K562 (cell line): ENCODE measurements at regions not wholly inside any gene's neighbourhood (a gene's known extent, or its start where the extent isn't known, plus 50 kb on each side); places are given as distances from the start of the nearest gene placed in this dataset.

Source experiments
- CBX3 ChIP-seq, 2 experiments: IDR thresholded peaks; 1 replicate in 1 of 2; 2 replicates in 1 of 2; pipeline ENCODE4 v1.6.1; 2012; ENCODE audit warnings: inconsistent platforms in 2 of 2, low read length in 2 of 2, borderline replicate concordance in 1 of 2, control low read depth in 1 of 2
- CGGBP1 ChIP-seq: fragments of 250-450 bp; sonication (Bioruptor Pico); IDR thresholded peaks from 2 replicates; pipeline ENCODE4 v1.9.0; 2021; ENCODE audit warnings: mild to moderate bottlenecking
- ELK3 ChIP-seq: fragments of 450-650 bp; formaldehyde crosslinking; IDR thresholded peaks from 2 replicates; pipeline ENCODE4 v1.4.0; 2020; ENCODE audit warnings: mild to moderate bottlenecking
- IRF1 ChIP-seq: sonication (generic); formaldehyde crosslinking; IDR thresholded peaks from 2 replicates; pipeline ENCODE4 v1.8.0; 2022; ENCODE audit warnings: missing genetic modification reagents, mild to moderate bottlenecking, borderline replicate concordance
- IRF9 ChIP-seq: fragments of 450-650 bp; IDR thresholded peaks from 2 replicates; pipeline ENCODE4 v1.6.1; 2016; ENCODE audit warnings: missing biosample characterization, missing genetic modification characterization
- KAT7 ChIP-seq: sonication (generic); formaldehyde crosslinking; IDR thresholded peaks from 2 replicates; pipeline ENCODE4 v1.8.0; 2022; ENCODE audit warnings: missing genetic modification reagents, mild to moderate bottlenecking, borderline replicate concordance
- NBN ChIP-seq: fragments of 450-650 bp; IDR thresholded peaks from 2 replicates; pipeline ENCODE4 v1.6.1; 2016; ENCODE audit warnings: low read depth, mild to moderate bottlenecking
- POLR3A ChIP-seq: IDR thresholded peaks from 2 replicates; pipeline ENCODE4 v1.6.1; 2011; ENCODE audit warnings: borderline replicate concordance, mild to moderate bottlenecking, moderate library complexity; ENCODE audit not compliant: insufficient read length, insufficient read depth; ENCODE audit errors: extremely low read depth
- PRDM10 ChIP-seq: fragments of 450-650 bp; IDR thresholded peaks from 2 replicates; pipeline ENCODE4 v1.6.1; 2018; ENCODE audit not compliant: partially characterized antibody
- ZBTB8A ChIP-seq: fragments of 450-650 bp; IDR thresholded peaks from 2 replicates; pipeline ENCODE4 v1.6.1; 2018; ENCODE audit warnings: mild to moderate bottlenecking, moderate library complexity; ENCODE audit not compliant: partially characterized antibody
- ZHX1 ChIP-seq: fragments of 150-350 bp; conservative IDR thresholded peaks from 2 replicates; pipeline ENCODE4 v1.6.1; 2014; ENCODE audit warnings: low read length
- ZNF12 ChIP-seq: sonication (generic); formaldehyde crosslinking; IDR thresholded peaks from 2 replicates; pipeline ENCODE4 v1.4.0; 2020; ENCODE audit warnings: mild to moderate bottlenecking, missing genetic modification reagents
- ZNF740 ChIP-seq, 3 experiments: fragments of 200-800 bp in 1 of 3; sonication (Bioruptor generic) in 1 of 3; sonication (generic) in 1 of 3; formaldehyde crosslinking in 1 of 3; IDR thresholded peaks; 2 replicates each; pipeline versions ENCODE4 v1.6.1 to v1.8.0; 2016 to 2022; ENCODE audit warnings: mild to moderate bottlenecking in 2 of 3, missing compliant biosample characterization in 2 of 3, missing genetic modification characterization in 2 of 3, missing genetic modification reagents in 1 of 3

GRCh38 chr5:175796536-175797499 is 74.6 kb upstream of the CPLX2 start (continued):
- TF ChIP-seq ZHX1 (no peak), PRDM10 (no peak), IRF9 (no peak), ELK3 (CRISPR knock-in tag) (no peak), ZNF12 (CRISPR knock-in tag) (peak; percentile 91), CBX3 (IDR thresholded peaks at IDR 0.05; ENCODE audit: borderline replicate concordance in 1 of 2, low read length in 2 of 2) (peak in 1 of 2 experiments; percentile 71; a peak in 1 of 3 replicates), CGGBP1 (CRISPR knock-in tag) (peak; percentile 74; the same call in 1 of the 2 replicates), POLR3A (no peak), ZNF740 (CRISPR knock-in tag; IDR thresholded peaks at IDR 0.05) (peak; percentile 81), ZNF740 (tag; IDR thresholded peaks at IDR 0.05) (no peak), IRF1 (CRISPR knock-in tag) (peak; percentile 98; the same call in 1 of the 2 replicates), ZBTB8A (no peak), NBN (no peak), KAT7 (peak; percentile 78; the same call in 1 of the 2 replicates)
